Retinal pigment epithelial cell (primary cell): ENCODE measurements at regions not wholly inside any gene's neighbourhood (a gene's known extent, or its start where the extent isn't known, plus 50 kb on each side); places are given as distances from the start of the nearest gene placed in this dataset.
"Not testable (repeated sequence)": the region's sequence is repeated elsewhere in the genome, so short reads cannot be mapped to it uniquely, and the experiment has no call there.

Experiments
- DNase-seq: peaks from one replicate; pipeline ENCODE4 v3.0.0-alpha.2; 2010; ENCODE audit warnings: low read depth
- H3K4me3 ChIP-seq: 2 replicates; pipeline ENCODE4 v1.5.1; 2011; ENCODE audit warnings: mild to moderate bottlenecking, low read length, control low read depth, moderate library complexity
- TF ChIP-seq, protein P1 (sequence below): conservative IDR thresholded peaks from 2 replicates; pipeline ENCODE4 v1.5.1; 2011; ENCODE audit warnings: low read depth, low read length, control low read depth, inconsistent platforms

DNA sequence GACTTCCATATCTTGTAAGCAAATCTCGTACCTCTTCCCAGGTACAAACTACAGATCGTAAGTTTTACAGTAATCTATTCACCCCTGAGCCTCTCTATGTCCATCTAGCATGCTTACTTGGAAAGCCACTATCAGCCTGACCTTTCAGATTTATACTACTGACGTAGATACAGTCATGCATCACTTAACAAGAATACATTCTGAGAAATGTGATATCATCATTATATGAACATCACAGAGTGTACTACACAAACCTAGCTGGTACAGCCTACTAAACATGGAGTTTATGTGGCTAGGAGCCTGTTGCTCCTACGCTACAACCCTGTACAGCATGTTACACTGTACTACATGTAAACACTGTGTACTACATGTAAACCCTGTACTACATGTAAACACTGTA, 293.2 kb upstream of the ZNF804A start:
- TF ChIP-seq, protein P1, sequence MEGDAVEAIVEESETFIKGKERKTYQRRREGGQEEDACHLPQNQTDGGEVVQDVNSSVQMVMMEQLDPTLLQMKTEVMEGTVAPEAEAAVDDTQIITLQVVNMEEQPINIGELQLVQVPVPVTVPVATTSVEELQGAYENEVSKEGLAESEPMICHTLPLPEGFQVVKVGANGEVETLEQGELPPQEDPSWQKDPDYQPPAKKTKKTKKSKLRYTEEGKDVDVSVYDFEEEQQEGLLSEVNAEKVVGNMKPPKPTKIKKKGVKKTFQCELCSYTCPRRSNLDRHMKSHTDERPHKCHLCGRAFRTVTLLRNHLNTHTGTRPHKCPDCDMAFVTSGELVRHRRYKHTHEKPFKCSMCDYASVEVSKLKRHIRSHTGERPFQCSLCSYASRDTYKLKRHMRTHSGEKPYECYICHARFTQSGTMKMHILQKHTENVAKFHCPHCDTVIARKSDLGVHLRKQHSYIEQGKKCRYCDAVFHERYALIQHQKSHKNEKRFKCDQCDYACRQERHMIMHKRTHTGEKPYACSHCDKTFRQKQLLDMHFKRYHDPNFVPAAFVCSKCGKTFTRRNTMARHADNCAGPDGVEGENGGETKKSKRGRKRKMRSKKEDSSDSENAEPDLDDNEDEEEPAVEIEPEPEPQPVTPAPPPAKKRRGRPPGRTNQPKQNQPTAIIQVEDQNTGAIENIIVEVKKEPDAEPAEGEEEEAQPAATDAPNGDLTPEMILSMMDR = no peak
- DNase-seq = no peak
- no peak overlapping the region for H3K4me3 ChIP-seq

DNA sequence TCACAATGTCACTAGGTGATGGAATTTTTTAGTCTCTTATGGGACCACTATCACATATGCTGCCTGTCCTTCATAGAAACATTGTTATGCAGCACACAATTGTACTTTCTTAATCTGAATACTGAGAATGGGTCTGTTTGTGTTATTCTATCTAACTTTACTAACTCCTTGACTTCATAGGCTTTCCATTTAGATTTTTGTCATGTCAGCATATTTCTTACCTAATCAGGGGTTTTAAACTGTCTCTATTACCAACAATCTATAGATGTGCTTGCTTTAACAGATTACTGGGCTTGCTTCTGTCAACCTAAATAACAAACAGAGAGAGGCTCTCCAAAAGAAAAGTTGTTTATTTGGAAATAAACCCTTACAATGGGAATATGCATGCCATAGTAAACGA, 289.6 kb upstream of the ZNF804A start:
- no peak for DNase-seq
- TF ChIP-seq, protein P1 = no peak
- no peak overlapping the region for H3K4me3 ChIP-seq

DNA sequence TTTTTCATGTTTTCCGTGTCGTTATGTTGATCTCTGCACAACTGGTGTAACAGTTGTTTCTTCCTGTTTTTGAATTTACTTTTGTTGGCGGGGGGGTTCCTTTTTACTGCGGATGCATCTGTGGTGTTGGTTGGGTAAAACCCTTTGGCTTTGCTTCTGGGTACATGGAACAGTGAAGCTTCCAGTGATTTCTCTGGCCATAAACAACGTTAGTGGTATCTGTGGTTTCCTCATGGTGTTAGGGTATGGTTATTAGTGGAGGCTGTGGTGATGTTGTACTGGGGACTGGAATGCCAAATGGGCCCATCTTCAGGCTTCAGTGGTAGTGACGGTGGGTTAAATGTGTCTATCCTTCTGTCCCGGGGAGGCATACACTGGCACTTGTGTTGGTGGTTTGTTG, 285.4 kb upstream of the ZNF804A start:
- DNase-seq = no peak
- TF ChIP-seq, protein P1 = no peak
- H3K4me3 ChIP-seq = no peak overlapping the region

DNA sequence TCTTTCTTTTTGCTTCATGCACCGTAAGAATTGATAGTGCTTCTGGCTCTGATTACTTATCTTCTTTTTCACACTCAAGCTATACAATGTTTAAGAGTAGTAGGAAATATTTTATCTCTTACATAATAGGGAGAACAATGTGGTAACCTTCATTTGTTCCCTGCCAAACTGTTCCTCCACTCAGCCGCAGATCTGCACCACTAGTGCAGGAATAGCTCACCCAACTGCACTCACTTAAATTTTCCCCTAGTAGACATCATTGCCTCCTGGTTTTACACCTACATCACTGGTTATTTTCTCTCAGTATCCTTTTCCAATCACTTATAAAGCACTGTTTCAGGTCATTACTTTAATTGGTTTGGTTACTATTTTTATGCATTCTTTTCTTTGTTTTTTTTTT, 283.5 kb upstream of the ZNF804A start:
- TF ChIP-seq, protein P1 = no peak
- no peak for DNase-seq
- H3K4me3 ChIP-seq = no peak overlapping the region

DNA sequence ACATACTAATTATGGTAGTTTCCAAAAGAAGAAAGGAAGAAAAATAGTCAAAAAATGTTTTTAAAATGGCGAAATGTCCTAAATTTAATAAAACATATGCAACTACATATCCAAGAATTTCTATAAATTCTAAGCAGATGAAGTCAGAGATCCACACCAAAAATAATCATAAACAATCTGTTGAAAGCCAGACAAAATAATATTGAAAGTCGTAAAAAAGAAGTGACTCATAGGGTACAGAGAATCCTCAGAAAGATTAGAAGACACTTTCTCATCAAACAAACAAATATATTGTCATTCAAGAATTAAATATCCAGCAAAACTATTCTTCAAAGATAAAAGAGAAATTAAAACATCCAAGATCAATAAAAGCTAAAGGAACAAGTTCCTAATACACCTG, 281.4 kb upstream of the ZNF804A start:
- H3K4me3 ChIP-seq = no peak overlapping the region
- TF ChIP-seq, protein P1 = no peak
- no peak for DNase-seq

DNA sequence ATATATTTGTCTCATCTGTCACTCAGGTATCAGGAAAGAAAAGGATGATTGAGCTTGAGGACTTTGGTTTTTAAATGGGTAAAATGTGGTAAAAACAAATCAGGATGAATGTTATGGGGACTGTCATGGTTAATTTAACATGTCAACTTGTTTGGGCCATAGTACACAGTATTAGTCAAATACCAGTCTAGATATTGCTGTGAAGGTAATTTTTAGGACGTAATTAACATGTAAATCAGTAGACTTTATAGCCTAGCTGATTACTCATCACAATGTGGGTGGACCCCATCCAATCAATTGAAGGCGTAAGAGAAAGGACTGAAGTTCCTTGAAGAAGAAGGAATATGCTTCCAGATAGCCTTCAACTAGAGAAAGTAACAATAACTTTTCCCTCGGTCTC, 275.7 kb upstream of the ZNF804A start:
- no peak overlapping the region for H3K4me3 ChIP-seq
- TF ChIP-seq, protein P1 = no peak
- DNase-seq = no peak

DNA sequence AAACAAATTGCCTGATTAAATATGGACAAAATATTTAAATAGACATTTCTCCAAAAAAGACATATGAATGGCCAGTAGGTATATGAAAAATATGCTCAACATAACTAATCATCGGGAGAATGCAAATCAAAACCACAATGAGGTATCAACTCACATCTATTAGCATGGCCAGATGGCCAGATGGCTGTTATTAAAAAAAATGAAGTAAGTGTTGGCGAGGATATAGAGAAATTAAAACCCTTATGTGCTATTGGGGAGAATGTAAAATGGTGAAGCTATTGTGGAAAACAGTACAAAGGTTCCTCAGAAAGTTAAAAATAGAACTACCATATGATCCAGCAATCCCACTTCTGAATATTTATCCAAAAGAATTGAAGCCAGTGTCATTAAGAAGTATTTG, 272.3 kb upstream of the ZNF804A start:
- no peak for DNase-seq
- TF ChIP-seq, protein P1 = no peak
- no peak overlapping the region for H3K4me3 ChIP-seq

DNA sequence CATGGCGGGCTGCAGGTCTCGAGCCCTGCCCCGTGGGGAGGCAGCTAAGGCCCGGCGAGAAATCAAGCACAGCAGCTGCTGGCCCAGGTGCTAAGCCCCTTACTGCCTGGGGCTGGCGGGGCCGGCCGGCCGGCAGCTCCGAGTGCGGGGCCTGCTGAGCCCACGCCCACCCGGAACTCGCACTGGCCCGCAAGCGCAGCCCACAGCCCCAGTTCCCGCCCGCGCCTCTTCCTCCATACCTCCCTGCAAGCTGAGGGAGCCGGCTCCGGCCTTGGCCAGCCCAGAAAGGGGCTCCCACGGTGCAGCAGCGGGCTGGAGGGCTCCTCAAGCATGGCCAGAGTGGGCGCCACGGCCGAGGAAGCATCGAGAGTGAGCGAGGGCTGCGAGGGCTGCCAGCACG, 270.5 kb upstream of the ZNF804A start:
- H3K4me3 ChIP-seq, DNase-seq: not testable (repeated sequence)

DNA sequence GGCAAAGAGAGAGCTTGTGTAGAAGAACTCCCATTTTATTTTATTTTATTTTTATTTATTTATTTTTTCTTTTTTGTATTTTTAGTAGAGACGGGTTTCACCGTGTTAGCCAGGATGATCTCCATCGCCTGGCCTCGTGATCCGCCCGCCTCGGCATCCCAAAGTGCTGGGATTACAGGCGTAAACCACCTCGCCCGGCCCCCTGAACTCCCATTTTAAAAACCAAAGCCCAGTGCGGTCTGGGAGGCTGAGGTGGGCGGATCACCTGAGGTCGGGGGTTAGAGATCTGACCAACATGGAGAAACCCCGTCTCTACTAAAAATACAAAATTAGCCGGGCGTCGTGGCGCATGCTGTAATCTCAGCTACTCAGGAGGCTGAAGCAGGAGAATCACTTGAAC, 267.8 kb upstream of the ZNF804A start:
- H3K4me3 ChIP-seq, DNase-seq: not testable (repeated sequence)
